Stimulated activated naive CD8-positive, alpha-beta T cell treated with anti-CD3 and anti-CD28 coated beads, Interleukin-15, Interleukin-2, amounts not matched to agents 100 U/mL and 50 U/mL, for 24 hours (primary cell): ENCODE measurements at regions not wholly inside any gene's neighbourhood (a gene's known extent, or its start where the extent isn't known, plus 50 kb on each side); places are given as distances from the start of the nearest gene placed in this dataset.

ENCODE experiments used
- ATAC-seq: fragments of 150-1000 bp; cut with Tn5 transposase; one replicate; pipeline ENCODE4 v1.10.0; 2021
- DNase-seq: peaks from one replicate; pipeline ENCODE4 v3.0.0; 2021

DNA sequence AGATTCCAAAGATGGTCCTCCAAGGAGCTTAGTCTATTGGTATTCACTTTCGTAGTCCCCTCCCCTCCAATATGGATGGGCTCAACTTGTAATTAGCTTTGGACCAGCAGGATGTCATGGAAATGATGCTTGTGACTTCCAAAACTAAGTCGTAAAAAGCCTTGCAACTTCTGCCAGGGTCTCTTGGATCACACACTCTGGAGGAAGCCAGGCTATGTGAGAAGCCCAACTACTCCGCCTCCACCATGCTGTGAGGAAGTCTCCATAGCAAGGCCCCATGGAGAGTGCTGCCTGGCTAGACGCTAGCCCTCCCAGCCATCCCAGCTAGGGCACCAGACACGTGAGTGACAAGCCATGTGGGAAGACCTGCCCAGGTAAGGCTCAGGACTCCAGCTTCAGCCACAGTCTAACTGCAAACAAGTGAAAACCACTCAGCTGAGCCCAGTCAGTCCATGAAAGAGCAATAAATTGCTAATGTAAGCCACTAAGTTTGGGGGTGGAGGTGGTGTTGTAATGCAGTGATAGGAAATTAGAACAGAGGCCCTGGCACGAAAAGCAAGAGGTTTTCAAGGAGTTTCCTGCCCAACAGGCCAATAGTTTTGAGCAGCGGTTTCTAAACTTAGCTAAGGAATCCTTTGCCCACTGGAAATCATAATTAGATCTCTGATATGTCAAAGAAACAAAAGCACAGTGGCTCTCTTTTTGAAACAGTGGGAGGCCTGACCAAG, 77.5 kb upstream of the GLI2 start:
- no peak for DNase-seq

GRCh38 chr2:120658770-120659158, 76.9 kb upstream of the GLI2 start:
- DNase-seq (no peak), ATAC-seq (no peak)

More for the DNA sequence above, 77.5 kb upstream of the GLI2 start:
- ATAC-seq = no peak

- ATAC-seq (no peak), DNase-seq (no peak)
Observed at GRCh38 chr2:120659275-120659977, 76.2 kb upstream of the GLI2 start.

DNA sequence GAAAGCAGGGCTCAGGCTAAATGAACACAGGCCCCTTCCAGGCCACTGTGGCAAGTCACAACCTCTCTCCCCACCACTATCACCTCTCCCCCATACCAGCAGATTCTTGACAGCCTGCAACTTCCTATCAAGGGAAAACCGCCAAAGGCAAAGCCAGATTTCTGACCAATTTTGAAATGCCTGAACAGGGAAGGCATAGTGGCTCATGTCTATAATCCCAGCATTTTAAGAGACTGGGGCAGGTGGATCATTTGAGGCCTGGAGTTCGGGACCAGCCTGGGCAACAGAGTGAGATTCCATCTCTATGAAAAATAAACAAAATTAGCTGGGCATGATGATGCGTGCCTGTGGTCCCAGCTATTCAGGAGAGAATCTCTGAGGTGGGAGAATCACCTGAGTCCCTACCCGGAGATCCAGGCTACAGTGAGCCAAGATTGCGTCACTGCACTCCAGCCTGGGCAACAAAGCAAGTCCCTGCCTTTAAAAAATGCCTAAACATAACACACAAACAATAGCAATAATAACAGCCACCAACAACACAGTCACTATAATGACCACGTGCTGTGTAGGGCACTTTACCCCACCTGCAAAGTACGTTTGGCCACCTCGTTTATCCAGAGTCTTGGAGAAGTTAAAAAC, 75.5 kb upstream of the GLI2 start:
- no peak for DNase-seq
- ATAC-seq = no peak

- no peak for ATAC-seq
Observed at GRCh38 chr2:120660771-120661459, 74.8 kb upstream of the GLI2 start.

GRCh38 chr2:120661551-120661950, 74.1 kb upstream of the GLI2 start:
- DNase-seq = no peak
- no peak for ATAC-seq

More at GRCh38 chr2:120660771-120661459, 74.8 kb upstream of the GLI2 start:
- DNase-seq = no peak

- no peak for DNase-seq
- no peak for ATAC-seq
Observed at GRCh38 chr2:120662046-120662445, 73.6 kb upstream of the GLI2 start.

GRCh38 chr2:120662746-120663145, 72.9 kb upstream of the GLI2 start:
- ATAC-seq (no peak), DNase-seq (no peak)

DNA sequence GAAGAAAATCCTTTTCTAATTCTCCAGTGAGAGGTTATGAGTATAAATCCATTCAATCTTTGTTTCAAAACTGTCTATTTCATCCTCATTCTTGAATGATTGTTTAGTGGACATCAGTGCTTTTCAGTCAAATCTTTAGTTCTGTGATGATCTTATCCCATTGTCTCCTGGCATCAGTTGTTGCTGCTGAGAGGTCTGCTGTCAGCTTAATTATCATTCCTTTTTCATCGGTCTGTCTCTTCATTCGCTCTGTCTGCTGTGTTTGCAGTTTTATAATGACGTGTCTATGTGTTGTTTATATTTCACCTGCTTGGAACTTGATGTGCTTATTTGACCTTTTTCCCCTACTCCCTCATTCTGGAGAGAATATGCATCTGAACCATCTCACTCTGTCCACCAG, 69.2 kb upstream of the GLI2 start:
- ATAC-seq = no peak
- DNase-seq = no peak

GRCh38 chr2:120667981-120668380, 67.7 kb upstream of the GLI2 start:
- ATAC-seq = no peak
- DNase-seq = no peak

DNA sequence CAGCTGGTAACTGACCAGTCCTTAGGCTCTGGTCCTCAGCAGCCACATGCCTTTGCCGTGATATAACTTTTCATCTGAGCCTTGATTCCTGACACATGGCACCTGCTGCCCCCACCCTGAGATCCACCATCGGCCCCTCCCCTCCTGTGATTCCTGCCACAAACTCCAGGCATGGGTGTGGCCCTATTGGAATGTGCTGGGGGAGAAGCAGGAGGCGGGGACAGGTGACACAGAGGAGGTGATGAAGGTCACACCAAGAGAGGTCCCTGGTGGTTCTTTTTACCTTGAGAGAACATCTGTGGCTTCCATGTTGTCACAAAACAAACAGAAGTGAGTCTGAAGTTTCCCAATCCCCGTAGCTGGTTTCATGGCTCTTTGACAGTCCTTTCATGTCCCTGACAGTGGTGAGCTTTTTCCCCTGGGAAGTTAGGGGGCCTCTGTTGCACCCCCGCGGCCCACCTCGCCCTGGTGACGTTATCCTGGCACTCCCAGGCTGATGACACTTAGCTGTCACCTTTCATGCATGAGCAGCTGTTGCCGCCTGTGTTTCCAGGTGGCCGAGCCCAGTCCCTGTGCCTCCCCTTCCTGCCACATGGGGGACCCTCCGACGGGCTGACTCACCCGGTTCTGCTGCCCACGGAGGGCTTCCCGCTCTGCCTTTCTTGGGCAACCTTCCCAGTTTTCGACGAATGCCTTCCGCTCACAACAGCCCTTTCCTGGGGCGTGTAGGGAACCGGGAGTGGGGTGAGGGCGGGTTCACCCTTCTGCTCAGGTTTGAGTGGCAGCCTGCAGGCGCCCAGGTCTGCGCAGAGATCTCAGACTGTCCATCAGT, 66.3 kb upstream of the GLI2 start:
- peak; percentile 16 for DNase-seq

DNA sequence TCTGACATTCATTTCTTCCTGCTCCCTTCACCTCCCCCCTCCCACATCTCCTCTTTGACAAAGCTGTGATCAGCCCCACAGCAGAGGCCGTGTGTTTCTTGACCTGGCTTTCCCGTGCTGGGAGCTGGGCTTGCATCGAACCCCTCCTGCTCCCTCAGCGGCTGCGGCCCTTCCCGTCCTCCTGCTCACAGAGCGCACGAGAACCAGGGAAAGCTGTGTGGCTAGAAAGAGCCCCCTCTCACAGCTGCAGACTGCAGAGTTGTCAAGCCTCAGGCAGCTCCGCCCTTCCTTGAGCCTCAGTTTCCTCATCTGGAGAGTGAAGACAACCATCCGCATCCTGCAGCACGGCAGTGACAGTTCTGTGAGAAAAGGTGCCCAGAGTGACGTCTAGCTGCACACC, 65.7 kb upstream of the GLI2 start:
- no peak for ATAC-seq
- DNase-seq = no peak

More for the DNA sequence above, 66.3 kb upstream of the GLI2 start:
- ATAC-seq = no peak

GRCh38 chr2:120670371-120670770, 65.3 kb upstream of the GLI2 start:
- DNase-seq (no peak), ATAC-seq (no peak)

- no peak for ATAC-seq
- no peak for DNase-seq
Observed at GRCh38 chr2:120670771-120671480, 64.7 kb upstream of the GLI2 start.

GRCh38 chr2:120672526-120673204, 63.0 kb upstream of the GLI2 start:
- DNase-seq = no peak
- ATAC-seq = no peak

DNA sequence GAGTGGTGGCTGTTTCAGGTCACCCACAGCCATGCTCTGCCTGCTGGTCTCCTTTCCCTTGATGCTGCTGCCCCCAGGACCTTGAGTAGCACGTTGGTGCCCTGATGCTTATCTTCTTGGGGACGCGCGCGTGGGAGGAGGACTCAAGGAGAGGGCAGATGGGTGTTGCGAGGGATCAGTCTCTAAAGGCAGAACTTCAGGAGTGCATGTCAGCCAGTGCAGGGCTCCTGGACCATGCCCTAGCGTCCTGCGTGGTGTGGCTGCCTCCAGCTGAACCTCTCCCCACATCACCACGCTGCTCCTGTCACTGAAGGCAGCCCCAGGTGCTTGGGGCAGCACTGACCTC, 62.5 kb upstream of the GLI2 start:
- DNase-seq (no peak), ATAC-seq (no peak)

DNA sequence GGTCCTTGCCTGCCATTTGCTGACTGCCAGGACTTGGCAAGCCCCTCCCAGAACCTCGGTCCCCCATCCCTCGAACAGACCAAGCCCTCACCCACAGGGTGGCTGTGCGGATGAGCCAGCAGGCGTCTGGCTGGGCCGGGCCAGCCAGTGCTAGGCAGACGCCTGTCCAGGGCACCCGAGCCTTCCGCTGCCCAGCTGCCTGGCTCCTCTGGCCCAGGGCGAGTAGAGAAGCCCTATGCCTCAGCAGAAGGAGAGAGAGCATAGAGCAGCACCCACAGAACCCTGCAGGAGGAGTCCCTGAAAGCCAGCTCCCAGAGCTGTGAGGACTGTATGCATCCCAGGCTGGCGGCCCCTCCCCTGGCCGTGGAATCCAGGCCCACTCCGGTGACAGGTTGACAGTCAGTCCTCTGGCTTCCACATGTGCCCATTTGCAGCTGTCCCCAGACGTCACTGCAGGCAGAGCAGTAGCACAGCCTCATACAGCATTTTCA, 62.1 kb upstream of the GLI2 start:
- no peak for DNase-seq
- no peak for ATAC-seq

- ATAC-seq (no peak), DNase-seq (no peak)
Observed at GRCh38 chr2:120674246-120675170, 61.2 kb upstream of the GLI2 start.

- ATAC-seq (no peak), DNase-seq (peak; percentile 50)
Observed at GRCh38 chr2:120675460-120676130, 60.1 kb upstream of the GLI2 start.
